BJ (cell line): ENCODE measurements at regions not wholly inside any gene's neighbourhood (a gene's known extent, or its start where the extent isn't known, plus 50 kb on each side); places are given as distances from the start of the nearest gene placed in this dataset.

Experiments used
- CTCF ChIA-PET: fragments of 350-600 bp; formaldehyde crosslinking; extraction: SDS; loops from one replicate; lab custom pipeline; 2021; ENCODE audit warnings: antibody characterized with exemption, inconsistent platforms; lab: Yijun Ruan, JAX
- POLR2A ChIA-PET: fragments of 300-600 bp; sonication (Branson Sonifier 250); formaldehyde crosslinking; extraction: SDS; loops from one replicate; lab custom pipeline; 2021; ENCODE audit warnings: antibody characterized with exemption; lab: Charles Lee
- DNase-seq: peaks from one replicate; pipeline ENCODE4 v3.0.0-alpha.2; 2011; ENCODE audit warnings: low read depth
- H3K27me3 ChIP-seq: 2 replicates; pipeline ENCODE4 v1.6.0; 2011; ENCODE audit warnings: low read length; ENCODE audit not compliant: control insufficient read depth, insufficient read depth
- H3K36me3 ChIP-seq: 2 replicates; pipeline ENCODE4 v1.5.1; 2011; ENCODE audit warnings: low read length; ENCODE audit not compliant: control insufficient read depth, insufficient read depth
- H3K4me3 ChIP-seq: 2 replicates; pipeline ENCODE4 v1.5.1; 2011; ENCODE audit warnings: low read depth, mild to moderate bottlenecking, control low read depth, low read length
- TF ChIP-seq, protein P1 (sequence below): IDR thresholded peaks from 2 replicates; pipeline ENCODE4 v1.5.1; 2011; ENCODE audit warnings: low read depth, mild to moderate bottlenecking, control low read depth, inconsistent platforms, low read length, moderate library complexity; ENCODE audit not compliant: insufficient read depth

DNA sequence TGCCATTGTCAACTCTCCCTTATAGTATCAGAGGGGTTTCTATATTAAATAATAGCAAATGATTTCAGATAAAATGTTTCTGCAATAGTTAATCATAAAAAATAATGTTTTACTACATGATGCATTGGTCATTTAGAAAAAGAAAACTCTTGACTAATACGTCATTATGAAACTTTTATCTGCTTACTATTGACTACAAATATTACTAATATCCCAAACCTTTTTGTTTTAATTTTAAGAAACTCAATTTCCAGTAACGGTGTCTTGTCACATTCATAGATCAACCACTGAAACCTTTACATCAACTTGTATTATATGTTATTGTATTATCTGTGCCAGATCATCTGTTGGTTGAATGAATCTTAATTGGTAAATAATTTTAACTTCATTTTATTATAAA, 482.9 kb upstream of the SLC35B3 start:
- POLR2A ChIA-PET = no interaction called here

DNA sequence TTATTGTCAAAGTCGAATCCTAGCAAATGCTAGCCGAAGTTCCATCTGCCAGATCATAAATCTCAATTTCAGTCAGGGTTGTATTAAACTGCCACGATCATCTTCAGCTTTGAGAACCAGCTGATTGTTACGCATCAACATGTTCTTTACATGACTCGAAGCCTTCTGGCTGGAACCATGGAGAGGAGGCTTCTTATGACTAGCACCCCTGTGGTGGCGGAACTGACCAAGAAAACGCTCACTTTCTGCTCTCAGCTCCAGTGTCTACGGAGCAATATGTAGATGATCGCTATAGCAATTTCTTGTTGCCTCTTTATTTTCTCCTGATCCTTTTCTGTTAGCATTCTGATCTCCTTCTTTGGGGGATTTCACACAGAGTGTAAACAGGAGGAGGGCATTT, 479.4 kb upstream of the SLC35B3 start:
- no peak for DNase-seq
- POLR2A ChIA-PET = no interaction called here
- Histone ChIP-seq H3K36me3 (no peaks in the 10 kb centered on the region), H3K27me3 (no peaks in the 10 kb centered on the region), H3K4me3 (no peak overlapping the region)
- TF ChIP-seq, protein P1, sequence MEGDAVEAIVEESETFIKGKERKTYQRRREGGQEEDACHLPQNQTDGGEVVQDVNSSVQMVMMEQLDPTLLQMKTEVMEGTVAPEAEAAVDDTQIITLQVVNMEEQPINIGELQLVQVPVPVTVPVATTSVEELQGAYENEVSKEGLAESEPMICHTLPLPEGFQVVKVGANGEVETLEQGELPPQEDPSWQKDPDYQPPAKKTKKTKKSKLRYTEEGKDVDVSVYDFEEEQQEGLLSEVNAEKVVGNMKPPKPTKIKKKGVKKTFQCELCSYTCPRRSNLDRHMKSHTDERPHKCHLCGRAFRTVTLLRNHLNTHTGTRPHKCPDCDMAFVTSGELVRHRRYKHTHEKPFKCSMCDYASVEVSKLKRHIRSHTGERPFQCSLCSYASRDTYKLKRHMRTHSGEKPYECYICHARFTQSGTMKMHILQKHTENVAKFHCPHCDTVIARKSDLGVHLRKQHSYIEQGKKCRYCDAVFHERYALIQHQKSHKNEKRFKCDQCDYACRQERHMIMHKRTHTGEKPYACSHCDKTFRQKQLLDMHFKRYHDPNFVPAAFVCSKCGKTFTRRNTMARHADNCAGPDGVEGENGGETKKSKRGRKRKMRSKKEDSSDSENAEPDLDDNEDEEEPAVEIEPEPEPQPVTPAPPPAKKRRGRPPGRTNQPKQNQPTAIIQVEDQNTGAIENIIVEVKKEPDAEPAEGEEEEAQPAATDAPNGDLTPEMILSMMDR = no peak
- CTCF ChIA-PET = no interaction called here

More for the DNA sequence above, 482.9 kb upstream of the SLC35B3 start:
- Histone ChIP-seq H3K27me3 (no peaks in the 10 kb centered on the region), H3K4me3 (no peak overlapping the region), H3K36me3 (no peaks in the 10 kb centered on the region)
- DNase-seq = no peak
- TF ChIP-seq, protein P1 = no peak
- CTCF ChIA-PET = no interaction called here

DNA sequence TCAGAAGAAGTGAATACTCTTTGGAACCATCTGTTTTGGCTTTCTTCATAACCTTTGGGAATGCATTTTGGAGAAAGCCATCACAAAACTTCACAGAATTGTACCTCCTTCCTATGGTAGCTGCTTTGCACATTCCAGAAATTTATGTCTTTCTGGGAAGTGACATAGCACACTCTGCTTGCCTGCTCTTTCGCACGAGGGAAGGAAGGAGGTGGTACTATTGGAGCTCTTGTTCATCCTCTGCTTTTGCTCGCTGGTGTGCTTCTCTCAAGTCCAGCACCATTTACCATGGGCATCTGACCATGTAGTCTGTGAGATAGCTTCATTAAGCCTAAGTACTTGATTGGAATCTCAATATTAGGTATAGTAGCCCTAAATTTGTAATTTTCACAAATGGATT, 473.3 kb upstream of the SLC35B3 start:
- TF ChIP-seq, protein P1 = no peak
- no peak overlapping the region for H3K4me3 ChIP-seq
- H3K27me3 ChIP-seq = no peaks in the 10 kb centered on the region
- no peaks in the 10 kb centered on the region for H3K36me3 ChIP-seq
- CTCF ChIA-PET = no interaction called here
- POLR2A ChIA-PET = no interaction called here
- no peak for DNase-seq

DNA sequence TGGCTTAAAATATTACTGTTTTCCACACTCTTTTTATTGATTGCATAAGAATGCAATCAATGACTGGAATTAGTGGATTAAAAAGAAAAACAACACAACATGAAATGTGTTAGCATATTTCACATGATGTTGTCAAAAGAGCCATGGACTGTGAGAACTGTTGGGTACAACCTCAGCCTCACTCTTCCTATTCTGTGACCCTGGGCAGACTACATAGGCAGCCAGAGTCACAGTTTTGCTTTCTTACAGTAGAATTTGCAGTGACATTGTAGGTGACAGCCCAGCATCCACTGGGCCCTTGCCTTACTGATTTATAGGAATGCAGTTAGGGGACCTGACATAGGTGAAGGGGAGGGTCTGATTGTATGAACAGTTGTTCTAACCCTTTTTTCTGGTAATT, 471.4 kb upstream of the SLC35B3 start:
- no peak for DNase-seq
- Histone ChIP-seq H3K4me3 (no peak overlapping the region), H3K36me3 (no peaks in the 10 kb centered on the region), H3K27me3 (no peaks in the 10 kb centered on the region)
- CTCF ChIA-PET = no interaction called here
- POLR2A ChIA-PET = no interaction called here
- TF ChIP-seq, protein P1 = no peak

DNA sequence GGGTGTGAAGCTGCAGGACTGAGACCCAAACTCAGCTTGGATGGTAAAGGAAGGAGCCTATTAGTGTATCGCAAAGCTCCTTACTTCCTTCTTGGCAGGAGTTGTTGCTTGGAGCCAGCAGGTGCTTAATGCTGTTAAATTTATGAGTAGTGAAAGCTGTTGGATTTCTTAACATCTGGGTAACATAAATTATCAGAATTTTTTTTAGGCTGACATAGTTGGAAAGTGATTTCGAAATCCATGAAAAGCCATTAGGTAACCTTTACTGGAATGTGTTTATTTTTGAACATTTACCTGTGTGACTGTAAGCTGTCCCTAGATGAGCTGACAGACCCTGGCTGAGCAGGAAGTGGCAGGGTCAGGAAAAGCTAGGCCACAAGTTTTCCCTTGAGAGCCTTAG, 470.4 kb upstream of the SLC35B3 start:
- H3K4me3 ChIP-seq = no peak overlapping the region
- H3K36me3 ChIP-seq = no peaks in the 10 kb centered on the region
- ChIA-PET CTCF (no interaction called here), POLR2A (no interaction called here)
- DNase-seq = no peak
- H3K27me3 ChIP-seq = no peaks in the 10 kb centered on the region
- TF ChIP-seq, protein P1 = no peak
